GM23338 (cell line): ENCODE measurements at regions not wholly inside any gene's neighbourhood (a gene's known extent, or its start where the extent isn't known, plus 50 kb on each side); places are given as distances from the start of the nearest gene placed in this dataset.

Experiments
- ATAC-seq: fragments of 200-7000 bp; cut with Tn5 transposase; 3 replicates; pipeline ENCODE4 v1.9.1; 2020
- DNase-seq: peaks from one replicate; pipeline ENCODE4 v3.0.0-alpha.2; 2015; ENCODE audit warnings: low spot score
- H2AFZ ChIP-seq: fragments of 200-600 bp; sonication (generic); 2 replicates; pipeline ENCODE4 v1.8.0; 2016; ENCODE audit warnings: antibody characterized with exemption, mild to moderate bottlenecking, moderate library complexity
- H3F3A ChIP-seq: fragments of 200-600 bp; sonication (generic); replicated peaks from 2 replicates; pipeline ENCODE4 v1.8.0; 2017; ENCODE audit warnings: antibody characterized with exemption, mixed run types, low read depth
- H3K27ac ChIP-seq: fragments of 200-600 bp; sonication (generic); 2 replicates; pipeline ENCODE4 v1.6.1; 2016; ENCODE audit warnings: low read depth
- H3K27me3 ChIP-seq: fragments of 200-600 bp; sonication (generic); 2 replicates; pipeline ENCODE4 v1.8.0; 2016; ENCODE audit warnings: mild to moderate bottlenecking, mixed run types, moderate library complexity; ENCODE audit not compliant: insufficient read depth
- H3K36me3 ChIP-seq: fragments of 200-600 bp; sonication (generic); 2 replicates; pipeline ENCODE4 v1.8.0; 2016; ENCODE audit warnings: mild to moderate bottlenecking; ENCODE audit not compliant: insufficient read depth
- H3K4me1 ChIP-seq: fragments of 200-600 bp; sonication (generic); 2 replicates; pipeline ENCODE4 v1.8.0; 2016; ENCODE audit warnings: mild to moderate bottlenecking, moderate library complexity; ENCODE audit not compliant: insufficient read depth
- H3K4me2 ChIP-seq: fragments of 200-600 bp; sonication (generic); 2 replicates; pipeline ENCODE4 v1.7.1; 2017; ENCODE audit warnings: mixed run types
- H3K4me3 ChIP-seq: fragments of 200-600 bp; sonication (generic); 2 replicates; pipeline ENCODE4 v1.6.1; 2016; ENCODE audit warnings: mixed run types
- H3K79me2 ChIP-seq: fragments of 200-600 bp; sonication (generic); replicated peaks from 2 replicates; pipeline ENCODE4 v1.8.0; 2017; ENCODE audit warnings: mild to moderate bottlenecking; ENCODE audit not compliant: insufficient read depth
- H3K9me2 ChIP-seq: fragments of 200-600 bp; sonication (generic); 2 replicates; pipeline ENCODE4 v1.8.0; 2017; ENCODE audit not compliant: insufficient read depth
- H4K20me1 ChIP-seq: fragments of 200-600 bp; sonication (generic); replicated peaks from 2 replicates; pipeline ENCODE4 v1.8.0; 2017; ENCODE audit warnings: mild to moderate bottlenecking; ENCODE audit not compliant: insufficient read depth
- H3K27ac Mint-ChIP-seq: 2 replicates; pipeline ENCODE4 v1.8.0; 2020; ENCODE audit warnings: inconsistent platforms, mild to moderate bottlenecking, moderate library complexity, mixed read lengths
- H3K27me3 Mint-ChIP-seq: 3 replicates; pipeline ENCODE4 v1.8.0; 2022; ENCODE audit warnings: low read depth, mild to moderate bottlenecking, moderate library complexity, mixed read lengths, inconsistent platforms; ENCODE audit not compliant: insufficient read depth, poor library complexity
- H3K36me3 Mint-ChIP-seq: 3 replicates; pipeline ENCODE4 v1.8.0; 2021; ENCODE audit warnings: low read depth, mild to moderate bottlenecking, inconsistent platforms, moderate library complexity, mixed read lengths
- H3K4me1 Mint-ChIP-seq: 3 replicates; pipeline ENCODE4 v1.8.0; 2020; ENCODE audit warnings: mild to moderate bottlenecking, inconsistent platforms, mixed read lengths
- H3K4me3 Mint-ChIP-seq: 3 replicates; pipeline ENCODE4 v1.8.0; 2021; ENCODE audit warnings: moderate library complexity, mild to moderate bottlenecking, inconsistent platforms, mixed read lengths
- H3K9me3 Mint-ChIP-seq: 3 replicates; pipeline ENCODE4 v1.8.0; 2020; ENCODE audit warnings: moderate library complexity, mild to moderate bottlenecking, inconsistent platforms, mixed read lengths
- CREB1 ChIP-seq: fragments of 250-450 bp; sonication (Bioruptor Pico); IDR thresholded peaks from 2 replicates; pipeline ENCODE4 v1.5.0; 2020; ENCODE audit warnings: low read depth, mild to moderate bottlenecking, moderate library complexity
- EZH2 ChIP-seq: fragments of 200-600 bp; sonication (generic); IDR thresholded peaks from one replicate; pipeline ENCODE4 v1.8.0; 2017; ENCODE audit warnings: antibody characterized with exemption, mild to moderate bottlenecking, low read depth; ENCODE audit not compliant: unreplicated experiment
- EZH2phosphoT487 ChIP-seq: fragments of 200-600 bp; sonication (generic); IDR thresholded peaks from one replicate; pipeline ENCODE4 v1.8.1; 2018; ENCODE audit warnings: antibody characterized with exemption; ENCODE audit not compliant: unreplicated experiment
- JUNB ChIP-seq: IDR thresholded peaks from one replicate; pipeline ENCODE4 v1.6.1; 2016; ENCODE audit warnings: antibody characterized with exemption; ENCODE audit not compliant: unreplicated experiment
- NANOG ChIP-seq: IDR thresholded peaks from 2 replicates; pipeline ENCODE4 v1.6.1; 2016; ENCODE audit warnings: antibody characterized with exemption, borderline replicate concordance
- POLR2AphosphoS5 ChIP-seq: IDR thresholded peaks from 2 replicates; pipeline ENCODE4 v1.6.1; 2016; ENCODE audit warnings: antibody characterized with exemption, low read depth
- REST ChIP-seq: IDR thresholded peaks from one replicate; pipeline ENCODE4 v1.6.1; 2018; ENCODE audit warnings: antibody characterized with exemption; ENCODE audit not compliant: unreplicated experiment
- ZNF114 ChIP-seq: fragments of 250-450 bp; sonication (Bioruptor Pico); IDR thresholded peaks from 2 replicates; pipeline ENCODE4 v1.5.0; 2020; ENCODE audit warnings: mild to moderate bottlenecking, moderate library complexity
- ZNF331 ChIP-seq: fragments of 250-450 bp; sonication (Bioruptor Pico); IDR thresholded peaks from 2 replicates; pipeline ENCODE4 v1.5.0; 2020; ENCODE audit warnings: low read depth, mild to moderate bottlenecking, moderate library complexity
- ZNF462 ChIP-seq: fragments of 250-450 bp; sonication (Bioruptor Pico); IDR thresholded peaks from 2 replicates; pipeline ENCODE4 v1.5.0; 2020; ENCODE audit warnings: mild to moderate bottlenecking, moderate library complexity
- TF ChIP-seq, protein P1 (sequence below), 2 experiments: fragments of 200-600 bp in 1 of 2; sonication (generic) in 1 of 2; conservative IDR thresholded peaks; 2 replicates each; pipeline versions ENCODE4 v1.5.1 to v1.6.1; 2016 to 2017; ENCODE audit warnings: antibody characterized with exemption in 2 of 2, low read depth in 2 of 2, mild to moderate bottlenecking in 2 of 2, moderate library complexity in 1 of 2

GRCh38 chr6:22903826-22904225 is 334.5 kb downstream of the HDGFL1 start:
- 0 out of 2 replicates have a peak overlapping the region, but pooled peaks have one; percentile 4 for H3K27ac ChIP-seq
- H3K4me3 ChIP-seq = no peak overlapping the region
- no peaks in the 10 kb centered on the region for H3K36me3 ChIP-seq
- TF ChIP-seq POLR2AphosphoS5 (no peak), CREB1 (no peak), ZNF114 (no peak), REST (no peak), EZH2 (no peak), NANOG (no peak), ZNF462 (CRISPR knock-in tag) (no peak), JUNB (no peak), ZNF331 (CRISPR knock-in tag) (no peak), EZH2phosphoT487 (no peak)
- TF ChIP-seq, protein P1, sequence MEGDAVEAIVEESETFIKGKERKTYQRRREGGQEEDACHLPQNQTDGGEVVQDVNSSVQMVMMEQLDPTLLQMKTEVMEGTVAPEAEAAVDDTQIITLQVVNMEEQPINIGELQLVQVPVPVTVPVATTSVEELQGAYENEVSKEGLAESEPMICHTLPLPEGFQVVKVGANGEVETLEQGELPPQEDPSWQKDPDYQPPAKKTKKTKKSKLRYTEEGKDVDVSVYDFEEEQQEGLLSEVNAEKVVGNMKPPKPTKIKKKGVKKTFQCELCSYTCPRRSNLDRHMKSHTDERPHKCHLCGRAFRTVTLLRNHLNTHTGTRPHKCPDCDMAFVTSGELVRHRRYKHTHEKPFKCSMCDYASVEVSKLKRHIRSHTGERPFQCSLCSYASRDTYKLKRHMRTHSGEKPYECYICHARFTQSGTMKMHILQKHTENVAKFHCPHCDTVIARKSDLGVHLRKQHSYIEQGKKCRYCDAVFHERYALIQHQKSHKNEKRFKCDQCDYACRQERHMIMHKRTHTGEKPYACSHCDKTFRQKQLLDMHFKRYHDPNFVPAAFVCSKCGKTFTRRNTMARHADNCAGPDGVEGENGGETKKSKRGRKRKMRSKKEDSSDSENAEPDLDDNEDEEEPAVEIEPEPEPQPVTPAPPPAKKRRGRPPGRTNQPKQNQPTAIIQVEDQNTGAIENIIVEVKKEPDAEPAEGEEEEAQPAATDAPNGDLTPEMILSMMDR (conservative IDR thresholded peaks at IDR 0.05; ENCODE audit: low read depth in 2 of 2) = no peak
- H3K27me3 ChIP-seq = no peaks in the 10 kb centered on the region
- ATAC-seq = no peak
- peaks cover 2% of the 10 kb centered on the region for H3K27me3 Mint-ChIP-seq
- no peak overlapping the region for H2AFZ ChIP-seq
- H3K4me1 Mint-ChIP-seq = peaks cover 23% of the 10 kb centered on the region; the same call in 2 of the 3 replicates
- H3K36me3 Mint-ChIP-seq = 0 out of 3 replicates have a peak, but pooled peaks cover 3% of the 10 kb centered on the region
- no peaks in the 10 kb centered on the region for H3K79me2 ChIP-seq
- H3K4me3 Mint-ChIP-seq = no peak overlapping the region
- no peak for DNase-seq
- H4K20me1 ChIP-seq = no peaks in the 10 kb centered on the region
- H3K4me2 ChIP-seq = peak overlapping the region; percentile 44; the same call in 1 of the 2 replicates
- H3F3A ChIP-seq = no peaks in the 10 kb centered on the region
- H3K27ac Mint-ChIP-seq = 0 out of 2 replicates have a peak overlapping the region, but pooled peaks have one; percentile 53
- no peaks in the 10 kb centered on the region for H3K9me3 Mint-ChIP-seq
- H3K4me1 ChIP-seq = peaks cover 27% of the 10 kb centered on the region
- no peaks in the 10 kb centered on the region for H3K9me2 ChIP-seq
